ENCODE measurements at regions not wholly inside any gene's neighbourhood (a gene's known extent, or its start where the extent isn't known, plus 50 kb on each side); places are given as distances from the start of the nearest gene placed in this dataset.

GRCh38 chr2:236974752-236975151 lies 110.9 kb upstream of the COPS8 start:
- no peak for DNase-seq (ENCODE audit: low spot score)

GRCh38 chr2:236975766-236976165 lies 109.9 kb upstream of the COPS8 start:
- DNase-seq (ENCODE audit: low spot score): no peak

- DNase-seq (ENCODE audit: low spot score): no peak
These were observed 109.2 kb upstream of the COPS8 start for GRCh38 chr2:236976266-236977062.

- DNase-seq (ENCODE audit: low spot score): no peak
These were observed 108.4 kb upstream of the COPS8 start for GRCh38 chr2:236977063-236977851.

GRCh38 chr2:236977852-236978398 lies 107.8 kb upstream of the COPS8 start:
- DNase-seq (ENCODE audit: low spot score): no peak

- DNase-seq (ENCODE audit: low spot score): no peak
These were observed 106.0 kb upstream of the COPS8 start for GRCh38 chr2:236979664-236980063.

- no peak for DNase-seq (ENCODE audit: low spot score)
These were observed 104.7 kb upstream of the COPS8 start for GRCh38 chr2:236980961-236981360.

- DNase-seq (ENCODE audit: low spot score): no peak
These were observed 103.8 kb upstream of the COPS8 start for GRCh38 chr2:236981701-236982485.

- no peak for DNase-seq (ENCODE audit: low spot score)
These were observed 102.8 kb upstream of the COPS8 start for GRCh38 chr2:236982693-236983455.

GRCh38 chr2:236984046-236984445 lies 101.6 kb upstream of the COPS8 start:
- DNase-seq (ENCODE audit: low spot score): no peak

GRCh38 chr2:236985761-236986339 lies 99.8 kb upstream of the COPS8 start:
- no peak for DNase-seq (ENCODE audit: low spot score)

- DNase-seq (ENCODE audit: low spot score): no peak
These were observed 99.0 kb upstream of the COPS8 start for GRCh38 chr2:236986524-236987330.

GRCh38 chr2:236988216-236988615 lies 97.5 kb upstream of the COPS8 start:
- DNase-seq (ENCODE audit: low spot score): no peak

GRCh38 chr2:236988690-236989624 lies 96.7 kb upstream of the COPS8 start:
- DNase-seq (ENCODE audit: low spot score): peak; percentile 38

GRCh38 chr2:236990552-236990951 lies 95.1 kb upstream of the COPS8 start:
- DNase-seq (ENCODE audit: low spot score): no peak

- DNase-seq (ENCODE audit: low spot score): no peak
These were observed 93.8 kb upstream of the COPS8 start for GRCh38 chr2:236991874-236992273.

GRCh38 chr2:236993286-236993685 lies 92.4 kb upstream of the COPS8 start:
- DNase-seq (ENCODE audit: low spot score): no peak

- no peak for DNase-seq (ENCODE audit: low spot score)
These were observed 91.3 kb upstream of the COPS8 start for GRCh38 chr2:236994361-236994760.

GRCh38 chr2:236997069-236997715 lies 88.5 kb upstream of the COPS8 start:
- DNase-seq (ENCODE audit: low spot score): no peak

Data from HuH-7 (cell line).